CD4-positive, alpha-beta memory T cell (primary cell): ENCODE measurements at regions not wholly inside any gene's neighbourhood (a gene's known extent, or its start where the extent isn't known, plus 50 kb on each side); places are given as distances from the start of the nearest gene placed in this dataset.

ENCODE experiments used
- CTCF ChIA-PET: fragments of 350-600 bp; sonication (Branson Sonifier 250); formaldehyde crosslinking; loops from one replicate; lab custom pipeline; 2021; ENCODE audit warnings: inconsistent platforms; ENCODE audit not compliant: partially characterized antibody; lab: Charles Lee
- POLR2A ChIA-PET: fragments of 350-600 bp; sonication (Branson Sonifier 250); formaldehyde crosslinking; loops from one replicate; lab custom pipeline; 2021; ENCODE audit not compliant: partially characterized antibody; lab: Charles Lee
- DNase-seq, 5 donors: peaks; one replicate each; pipeline versions ENCODE4 v3.0.0 to v3.0.0-alpha.2; 2020 to 2022; ENCODE audit warnings: mixed read lengths in 1 of 5
- H3K27ac ChIP-seq: one replicate; pipeline ENCODE4 v1.7.0; 2013; ENCODE audit warnings: low read depth, low read length
- H3K27me3 ChIP-seq: 2 replicates; pipeline ENCODE4 v1.7.0; 2013; ENCODE audit warnings: mild to moderate bottlenecking, low read length, moderate library complexity; ENCODE audit not compliant: insufficient read depth
- H3K36me3 ChIP-seq: 2 replicates; pipeline ENCODE4 v1.7.0; 2013; ENCODE audit warnings: mild to moderate bottlenecking, low read length, moderate library complexity; ENCODE audit not compliant: insufficient read depth
- H3K4me1 ChIP-seq: 2 replicates; pipeline ENCODE4 v1.7.0; 2013; ENCODE audit warnings: mild to moderate bottlenecking, low read length, moderate library complexity; ENCODE audit not compliant: insufficient read depth
- H3K4me3 ChIP-seq, 2 donors: one replicate each; pipeline ENCODE4 v1.7.0; 2013; ENCODE audit warnings: low read length in 2 of 2, mild to moderate bottlenecking in 1 of 2
- H3K9me3 ChIP-seq, 2 donors: one replicate each; pipeline ENCODE4 v1.7.0; 2013; ENCODE audit warnings: low read length in 2 of 2, control low read depth in 1 of 2; ENCODE audit not compliant: control insufficient read depth in 1 of 2
- H3K27ac Mint-ChIP-seq, 7 donors: one replicate each; pipeline ENCODE4 v1.8.0; 2020 to 2021; ENCODE audit warnings: mixed read lengths in 7 of 7, mild to moderate bottlenecking in 6 of 7, inconsistent platforms in 3 of 7, moderate library complexity in 3 of 7
- H3K27me3 Mint-ChIP-seq, 2 donors: one replicate each; pipeline ENCODE4 v1.8.0; 2020 to 2021; ENCODE audit warnings: mixed read lengths in 2 of 2
- H3K36me3 Mint-ChIP-seq, 2 donors: one replicate each; pipeline ENCODE4 v1.8.0; 2020 to 2021; ENCODE audit warnings: mixed read lengths in 2 of 2, inconsistent platforms in 1 of 2, mild to moderate bottlenecking in 1 of 2
- H3K4me1 Mint-ChIP-seq, 4 donors: one replicate each; pipeline ENCODE4 v1.8.0; 2020 to 2021; ENCODE audit warnings: mixed read lengths in 4 of 4, mild to moderate bottlenecking in 1 of 4
- H3K4me3 Mint-ChIP-seq, 8 donors: one replicate each; pipeline ENCODE4 v1.8.0; 2020 to 2021; ENCODE audit warnings: mixed read lengths in 8 of 8, mild to moderate bottlenecking in 7 of 8, moderate library complexity in 6 of 8, inconsistent platforms in 3 of 8
- H3K9me3 Mint-ChIP-seq, 8 donors: one replicate each; pipeline ENCODE4 v1.8.0; 2020 to 2021; ENCODE audit warnings: mixed read lengths in 8 of 8, mild to moderate bottlenecking in 5 of 8, inconsistent platforms in 3 of 8, moderate library complexity in 1 of 8
- intact Hi-C: fragments of 100-400 bp; cut with micrococcal nuclease; formaldehyde crosslinking; loops from one replicate; pipeline ENCODE4 v1.15.1; 2023

DNA sequence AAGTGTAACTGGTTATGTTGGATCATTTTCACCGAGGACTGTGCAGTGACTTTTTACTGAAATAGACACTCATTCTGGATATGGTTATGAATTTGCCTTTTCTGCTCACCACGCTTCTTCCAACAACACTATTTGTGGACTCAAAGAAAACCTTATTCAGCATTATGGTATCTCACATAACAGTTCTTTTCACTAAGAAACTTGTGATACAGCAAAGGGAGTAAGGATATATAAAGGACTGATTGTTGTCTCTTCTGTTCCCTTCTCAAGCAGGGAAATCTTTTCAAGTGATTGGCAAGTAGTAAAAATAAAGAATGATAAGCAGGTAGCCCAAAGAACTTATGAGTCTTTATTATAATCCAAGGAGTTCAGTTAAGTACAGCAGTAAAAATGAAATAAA, 131.5 kb upstream of the SV2C start:
- no peaks in the 10 kb centered on the region for H3K27me3 ChIP-seq
- no peaks in the 10 kb centered on the region for H3K9me3 ChIP-seq
- H3K27ac ChIP-seq: no peak overlapping the region
- H3K4me3 ChIP-seq: no peak overlapping the region
- H3K27me3 Mint-ChIP-seq: peaks cover 11 to 13% of the 10 kb centered on the region in 2 donors
- H3K4me3 Mint-ChIP-seq: no peak overlapping the region
- H3K4me1 ChIP-seq: no peaks in the 10 kb centered on the region
- H3K36me3 Mint-ChIP-seq: no peaks in the 10 kb centered on the region
- intact Hi-C loops: no loop called here
- H3K36me3 ChIP-seq: no peaks in the 10 kb centered on the region
- POLR2A ChIA-PET: no interaction called here
- peaks cover 0 to 25% (median 11%) of the 10 kb centered on the region in 8 donors for H3K9me3 Mint-ChIP-seq
- CTCF ChIA-PET: no interaction called here
- no peaks in the 10 kb centered on the region for H3K4me1 Mint-ChIP-seq
- H3K27ac Mint-ChIP-seq: no peak overlapping the region
- DNase-seq: no peak

DNA sequence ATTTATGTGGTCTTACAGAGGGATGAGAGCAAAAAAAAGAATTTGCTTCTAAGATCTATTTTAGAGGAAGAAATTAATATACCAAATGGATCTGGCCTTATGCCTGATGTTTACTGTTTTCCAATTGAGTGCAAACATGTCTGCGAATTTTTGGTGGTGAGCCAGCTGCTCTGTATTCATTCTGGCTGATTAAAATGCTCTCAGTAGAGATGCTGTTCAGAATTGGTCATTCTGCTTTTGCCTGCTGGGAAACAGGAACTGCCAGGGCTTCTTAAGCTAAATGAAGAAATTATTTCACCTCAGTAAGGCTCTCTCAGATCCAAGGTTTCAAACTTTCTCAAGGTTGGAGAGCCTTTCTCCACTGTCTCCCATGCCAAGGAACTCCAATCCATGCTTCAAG, 132.0 kb upstream of the SV2C start:
- Mint-ChIP-seq H3K4me3 (no peak overlapping the region), H3K4me1 (no peaks in the 10 kb centered on the region), H3K27ac (no peak overlapping the region), H3K27me3 (peaks cover 13 to 14% of the 10 kb centered on the region in 2 donors), H3K36me3 (no peaks in the 10 kb centered on the region), H3K9me3 (peaks cover 0 to 30% (median 11%) of the 10 kb centered on the region in 8 donors)
- Histone ChIP-seq H3K27ac (no peak overlapping the region), H3K27me3 (no peaks in the 10 kb centered on the region), H3K9me3 (no peaks in the 10 kb centered on the region), H3K4me3 (no peak overlapping the region), H3K4me1 (no peaks in the 10 kb centered on the region), H3K36me3 (no peaks in the 10 kb centered on the region)
- POLR2A ChIA-PET: no interaction called here
- CTCF ChIA-PET: no interaction called here
- intact Hi-C loops: no loop called here
- no peak for DNase-seq

DNA sequence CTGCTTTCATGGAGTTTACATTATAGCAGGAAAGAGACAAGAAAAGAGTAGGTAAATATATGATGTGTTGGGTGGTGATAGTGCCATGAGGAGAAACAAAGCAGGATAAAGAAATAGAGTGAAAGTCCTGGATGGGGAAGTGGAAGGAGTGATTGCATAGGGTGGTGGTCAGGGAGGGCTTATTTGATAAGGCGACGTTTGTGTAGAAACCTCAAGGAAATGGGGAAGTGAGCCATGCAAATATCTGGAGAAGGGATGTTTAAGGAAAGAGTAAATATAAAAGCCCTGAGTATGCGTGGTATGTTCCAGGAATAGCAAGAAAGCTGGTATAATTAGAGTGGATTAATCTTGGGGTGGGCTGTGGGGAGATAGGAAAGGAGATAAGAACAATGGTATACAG, 134.7 kb upstream of the SV2C start:
- peaks cover 0 to 39% (median 13%) of the 10 kb centered on the region in 8 donors for H3K9me3 Mint-ChIP-seq
- Histone ChIP-seq H3K4me3 (no peak overlapping the region), H3K4me1 (no peaks in the 10 kb centered on the region), H3K36me3 (no peaks in the 10 kb centered on the region), H3K9me3 (no peaks in the 10 kb centered on the region), H3K27me3 (no peaks in the 10 kb centered on the region), H3K27ac (no peak overlapping the region)
- no peak overlapping the region for H3K4me3 Mint-ChIP-seq
- peaks cover 7 to 13% of the 10 kb centered on the region in 2 donors for H3K27me3 Mint-ChIP-seq
- no peaks in the 10 kb centered on the region for H3K36me3 Mint-ChIP-seq
- CTCF ChIA-PET: no interaction called here
- POLR2A ChIA-PET: no interaction called here
- intact Hi-C loops: no loop called here
- H3K4me1 Mint-ChIP-seq: no peaks in the 10 kb centered on the region
- DNase-seq: no peak
- H3K27ac Mint-ChIP-seq: no peak overlapping the region

DNA sequence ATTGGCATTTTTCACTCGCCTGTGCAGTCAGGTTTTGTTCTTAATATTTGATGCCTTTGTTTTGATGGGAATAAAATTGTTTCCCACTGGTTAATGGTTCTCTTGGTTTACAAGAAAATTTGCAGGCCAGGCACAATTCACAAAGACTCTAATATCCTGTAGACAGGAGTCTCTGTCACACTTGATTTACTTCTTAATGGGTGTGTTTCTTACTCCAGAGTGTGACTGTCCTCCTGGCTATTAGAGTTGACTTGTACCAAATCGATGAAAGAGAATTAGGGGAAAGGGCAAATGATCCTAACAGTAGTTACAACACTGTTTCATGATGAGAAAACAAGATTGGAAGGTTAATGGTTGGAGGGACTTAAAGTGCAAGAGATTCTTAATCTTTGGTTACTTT, 142.8 kb upstream of the SV2C start:
- Histone ChIP-seq H3K27me3 (no peaks in the 10 kb centered on the region), H3K4me3 (no peak overlapping the region), H3K27ac (no peak overlapping the region), H3K4me1 (no peaks in the 10 kb centered on the region), H3K36me3 (no peaks in the 10 kb centered on the region), H3K9me3 (no peaks in the 10 kb centered on the region)
- Mint-ChIP-seq H3K9me3 (peaks cover 0 to 14% (median 5%) of the 10 kb centered on the region in 8 donors), H3K27me3 (peaks cover 4 to 6% of the 10 kb centered on the region in 2 donors), H3K27ac (no peak overlapping the region), H3K4me3 (no peak overlapping the region), H3K36me3 (no peaks in the 10 kb centered on the region), H3K4me1 (no peaks in the 10 kb centered on the region)
- intact Hi-C loops: no loop called here
- ChIA-PET POLR2A (no interaction called here), CTCF (interaction anchor here (0.6 kb wide), 1 partner anchor 201 kb away, joined by 3 read pairs; no protein-coding TSS in a partner anchor)
- DNase-seq: no peak

DNA sequence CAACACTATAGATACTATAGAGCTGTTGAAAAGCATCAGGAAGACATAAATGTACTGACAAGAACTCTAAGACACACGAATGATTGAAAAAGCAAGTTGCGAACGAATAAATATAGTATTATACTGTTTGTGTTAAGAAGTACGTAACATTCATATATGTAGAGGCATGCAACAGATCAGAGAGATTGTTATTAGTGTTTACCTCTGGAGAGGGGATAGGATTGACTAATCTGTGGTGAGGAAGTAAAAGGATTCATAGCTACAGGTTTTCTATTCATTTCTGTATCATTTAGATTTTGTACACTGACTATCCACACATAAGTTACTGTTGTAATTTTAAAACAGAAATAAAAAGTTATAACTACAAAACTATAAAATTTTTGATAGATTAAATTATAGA, 147.6 kb upstream of the SV2C start:
- Histone ChIP-seq H3K27me3 (no peaks in the 10 kb centered on the region), H3K9me3 (no peaks in the 10 kb centered on the region), H3K4me1 (no peaks in the 10 kb centered on the region), H3K4me3 (no peak overlapping the region), H3K36me3 (no peaks in the 10 kb centered on the region), H3K27ac (no peak overlapping the region)
- DNase-seq: no peak
- CTCF ChIA-PET: no interaction called here
- H3K36me3 Mint-ChIP-seq: no peaks in the 10 kb centered on the region
- H3K27me3 Mint-ChIP-seq: peaks cover 6 to 10% of the 10 kb centered on the region in 2 donors
- no peaks in the 10 kb centered on the region for H3K4me1 Mint-ChIP-seq
- intact Hi-C loops: no loop called here
- POLR2A ChIA-PET: no interaction called here
- H3K4me3 Mint-ChIP-seq: no peak overlapping the region
- H3K27ac Mint-ChIP-seq: no peak overlapping the region
- H3K9me3 Mint-ChIP-seq: peaks cover 0 to 2% (median 0%) of the 10 kb centered on the region in 8 donors

DNA sequence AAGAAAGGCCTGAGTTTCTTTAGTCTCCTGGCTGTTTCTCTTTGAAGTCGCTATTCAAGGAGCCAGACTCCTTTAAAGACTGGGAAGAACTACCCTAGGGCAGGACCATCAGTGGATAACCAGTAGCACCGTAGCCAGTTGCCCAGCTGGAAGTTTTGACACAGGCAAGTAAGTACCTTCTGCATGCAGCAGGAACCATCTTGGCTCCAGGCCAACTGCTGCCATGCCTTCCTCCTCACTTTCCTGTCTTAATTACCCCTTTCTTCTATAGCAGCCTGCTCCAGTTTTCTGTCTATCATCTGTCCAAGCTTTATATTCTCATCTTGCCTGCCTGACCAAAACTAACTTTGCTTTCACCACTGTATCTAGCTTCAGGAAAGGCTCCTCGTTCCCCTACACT, 149.7 kb upstream of the SV2C start:
- no peaks in the 10 kb centered on the region for H3K36me3 ChIP-seq
- POLR2A ChIA-PET: no interaction called here
- H3K9me3 ChIP-seq: no peaks in the 10 kb centered on the region
- H3K36me3 Mint-ChIP-seq: no peaks in the 10 kb centered on the region
- H3K27ac Mint-ChIP-seq: peak overlapping the region in 1 of 7 donors; percentile 26
- DNase-seq: no peak
- H3K27me3 Mint-ChIP-seq: peaks cover 8 to 10% of the 10 kb centered on the region in 2 donors
- no peaks in the 10 kb centered on the region for H3K4me1 Mint-ChIP-seq
- intact Hi-C loops: no loop called here
- no peak overlapping the region for H3K4me3 Mint-ChIP-seq
- H3K9me3 Mint-ChIP-seq: peaks cover 0 to 2% (median 0%) of the 10 kb centered on the region in 8 donors
- no peak overlapping the region for H3K27ac ChIP-seq
- CTCF ChIA-PET: no interaction called here
- no peaks in the 10 kb centered on the region for H3K4me1 ChIP-seq
- H3K27me3 ChIP-seq: no peaks in the 10 kb centered on the region
- no peak overlapping the region for H3K4me3 ChIP-seq

DNA sequence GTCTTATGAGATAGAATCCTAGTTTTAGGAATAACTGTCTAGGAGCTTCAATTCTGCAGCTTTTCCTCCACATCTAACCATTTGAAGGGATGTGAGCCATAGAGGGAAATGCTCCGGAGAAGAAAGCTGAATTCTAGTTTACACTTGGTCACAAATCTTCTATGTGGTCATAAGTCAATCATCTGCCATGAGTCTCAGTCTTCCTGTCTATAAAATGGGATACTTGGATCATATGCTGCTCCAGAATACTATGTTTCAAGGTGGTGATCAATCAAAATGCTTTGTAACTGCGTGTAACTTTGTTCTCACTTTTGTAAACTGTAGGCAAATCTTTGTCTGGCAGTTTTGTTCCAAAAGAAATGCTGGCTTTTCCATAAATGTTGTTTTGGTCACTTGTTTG, 152.0 kb upstream of the SV2C start:
- no peaks in the 10 kb centered on the region for H3K36me3 Mint-ChIP-seq
- POLR2A ChIA-PET: no interaction called here
- no peak overlapping the region for H3K4me3 Mint-ChIP-seq

DNA sequence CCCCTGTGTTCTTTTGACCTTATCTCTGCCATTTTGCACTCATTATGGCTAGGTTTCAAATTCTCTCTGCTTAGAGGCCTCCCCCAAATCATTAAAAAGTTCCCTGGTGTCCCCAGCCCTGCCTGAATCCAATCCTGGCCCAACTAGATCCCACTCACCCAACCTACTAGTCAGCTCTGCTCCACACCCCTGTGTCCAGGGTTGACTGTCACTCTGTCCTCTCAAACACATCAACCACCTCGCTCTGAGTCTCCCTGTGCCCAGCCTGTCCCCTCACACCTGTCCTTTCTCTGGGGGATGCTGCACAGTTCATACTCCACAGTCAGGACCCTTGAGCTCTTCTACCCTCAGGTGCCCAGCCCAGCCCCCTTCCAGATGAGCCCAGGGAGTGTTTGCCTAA, 154.2 kb upstream of the SV2C start:
- peak overlapping the region in 1 of 8 donors; percentile 41 for H3K4me3 Mint-ChIP-seq
- intact Hi-C loops: no loop called here
- Histone ChIP-seq H3K36me3 (no peaks in the 10 kb centered on the region), H3K4me3 (no peak overlapping the region), H3K27ac (no peak overlapping the region), H3K27me3 (no peaks in the 10 kb centered on the region), H3K9me3 (no peaks in the 10 kb centered on the region), H3K4me1 (no peaks in the 10 kb centered on the region)
- no peak overlapping the region for H3K27ac Mint-ChIP-seq
- ChIA-PET POLR2A (no interaction called here), CTCF (no interaction called here)
- no peak for DNase-seq
- H3K36me3 Mint-ChIP-seq: no peaks in the 10 kb centered on the region
- peaks cover 7 to 12% of the 10 kb centered on the region in 2 donors for H3K27me3 Mint-ChIP-seq
- H3K4me1 Mint-ChIP-seq: no peaks in the 10 kb centered on the region
- H3K9me3 Mint-ChIP-seq: peaks cover 0 to 3% (median 0%) of the 10 kb centered on the region in 8 donors

More for the DNA sequence above, 152.0 kb upstream of the SV2C start:
- H3K4me1 ChIP-seq: no peaks in the 10 kb centered on the region
- no peak overlapping the region for H3K27ac Mint-ChIP-seq
- CTCF ChIA-PET: interaction anchor here (1.4 kb wide), 1 partner anchor 55 kb away, joined by 3 read pairs; no protein-coding TSS in a partner anchor
- no peaks in the 10 kb centered on the region for H3K4me1 Mint-ChIP-seq
- no peak overlapping the region for H3K4me3 ChIP-seq
- no peaks in the 10 kb centered on the region for H3K36me3 ChIP-seq
- no peaks in the 10 kb centered on the region for H3K27me3 ChIP-seq
- H3K27ac ChIP-seq: no peak overlapping the region
- H3K9me3 Mint-ChIP-seq: peaks cover 0 to 3% (median 0%) of the 10 kb centered on the region in 8 donors
- no peaks in the 10 kb centered on the region for H3K9me3 ChIP-seq
- H3K27me3 Mint-ChIP-seq: peaks cover 7 to 12% of the 10 kb centered on the region in 2 donors
- intact Hi-C loops: no loop called here
- no peak for DNase-seq
